ENCODE measurements at regions not wholly inside any gene's neighbourhood (a gene's known extent, or its start where the extent isn't known, plus 50 kb on each side); places are given as distances from the start of the nearest gene placed in this dataset.

DNA sequence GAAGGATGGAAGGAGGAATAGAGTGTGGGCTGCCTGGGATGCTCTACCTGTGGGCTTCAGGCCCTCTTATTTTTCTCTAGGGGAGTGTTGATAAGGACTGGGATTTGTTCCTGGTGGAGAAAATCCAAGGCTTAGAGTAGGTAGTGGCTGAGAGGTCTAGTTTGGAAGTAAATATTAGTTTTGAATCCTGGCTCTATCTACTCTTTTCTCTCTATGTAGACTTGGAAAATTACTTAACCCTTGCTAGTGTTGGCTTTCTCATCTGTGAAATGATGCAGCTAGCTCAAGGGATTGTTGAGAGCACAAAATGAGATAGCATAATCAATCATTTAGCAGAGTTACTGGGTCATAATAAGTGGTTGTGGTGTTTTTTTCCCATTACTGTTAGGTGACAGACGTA is 102.7 kb upstream of the MLIP start:
- TF ChIP-seq CTCF (IDR thresholded peaks at IDR 0.05): no peak
- no peak for ATAC-seq (ENCODE audit: low FRiP score)

DNA sequence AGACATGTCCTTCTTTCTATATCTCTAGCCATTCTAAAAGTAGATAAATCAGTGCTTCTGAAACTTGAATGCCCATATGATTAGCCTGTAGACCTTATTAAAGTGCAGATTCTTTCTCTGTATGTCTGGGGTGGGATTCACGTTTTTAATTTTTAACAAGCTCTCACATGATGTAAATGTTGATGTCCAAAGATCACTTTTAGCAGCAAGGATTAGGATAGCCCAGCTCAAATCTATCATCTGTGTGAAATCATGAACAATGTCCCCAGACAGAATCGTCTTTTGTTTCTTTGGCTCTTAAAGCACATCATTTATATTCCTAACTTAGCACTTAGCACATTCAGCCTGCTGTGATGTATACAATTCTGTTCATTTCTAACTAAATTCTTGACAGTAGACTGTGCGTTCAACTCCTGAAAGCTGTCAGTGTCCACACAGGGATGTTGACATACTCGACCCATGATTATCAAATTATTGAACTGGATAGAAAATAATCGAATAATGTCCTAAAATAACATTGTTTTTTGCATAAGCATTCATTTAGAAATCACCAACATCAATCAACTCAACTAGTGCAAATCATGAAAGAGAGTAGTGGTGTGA is 102.1 kb upstream of the MLIP start:
- DNase-seq (ENCODE audit: low spot score) (no peak), ATAC-seq (ENCODE audit: low FRiP score) (no peak)
- no peak for TF ChIP-seq CTCF (IDR thresholded peaks at IDR 0.05)

More for the DNA sequence above, 102.7 kb upstream of the MLIP start:
- DNase-seq (ENCODE audit: low spot score): no peak

DNA sequence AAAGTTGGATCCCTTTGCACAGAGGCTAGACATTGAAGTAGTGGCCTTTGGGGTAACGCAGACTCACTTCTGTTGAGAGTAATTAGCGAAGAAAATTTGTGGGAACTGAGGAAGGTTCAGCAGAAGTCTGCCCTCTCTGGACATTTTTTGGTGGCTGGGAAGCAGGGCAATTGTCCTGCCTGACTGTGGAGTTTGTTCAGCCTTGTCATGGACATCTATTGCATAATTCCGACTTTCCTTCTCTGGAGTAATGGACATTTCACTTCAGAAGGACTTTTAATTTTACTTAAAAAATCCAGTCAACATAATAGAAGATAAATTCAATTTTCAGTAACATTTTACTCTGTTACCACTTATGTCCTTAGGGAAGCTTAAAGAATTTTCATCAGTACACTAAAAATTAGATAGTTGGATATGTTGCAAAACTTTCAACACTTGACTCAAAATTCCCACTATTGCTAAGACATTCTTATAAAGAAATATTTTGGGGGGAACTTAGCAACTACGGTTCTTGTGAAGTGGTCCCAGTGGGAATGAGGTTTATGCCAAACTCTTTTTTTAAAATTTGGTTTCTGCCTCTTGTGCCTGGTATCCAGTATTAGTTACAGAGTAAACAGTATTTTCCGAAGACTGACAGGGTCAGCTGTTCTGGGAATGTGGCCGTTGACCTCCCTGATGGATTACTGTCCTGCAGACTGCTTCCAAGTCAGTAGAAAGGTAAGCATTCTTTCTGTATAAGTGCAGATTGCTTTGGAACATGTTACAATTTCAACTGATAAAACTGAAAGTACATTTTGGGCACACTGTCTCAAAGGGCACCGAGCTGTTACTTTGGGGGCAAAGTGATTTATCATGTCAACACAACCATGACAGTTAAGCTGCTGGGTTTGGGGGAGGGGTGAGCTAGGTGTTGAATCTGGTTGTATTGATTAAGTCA is 100.6 kb upstream of the MLIP start:
- TF ChIP-seq CTCF (IDR thresholded peaks at IDR 0.05): no peak
- ATAC-seq (ENCODE audit: low FRiP score) (peak; percentile 84), DNase-seq (ENCODE audit: low spot score) (no peak)

DNA sequence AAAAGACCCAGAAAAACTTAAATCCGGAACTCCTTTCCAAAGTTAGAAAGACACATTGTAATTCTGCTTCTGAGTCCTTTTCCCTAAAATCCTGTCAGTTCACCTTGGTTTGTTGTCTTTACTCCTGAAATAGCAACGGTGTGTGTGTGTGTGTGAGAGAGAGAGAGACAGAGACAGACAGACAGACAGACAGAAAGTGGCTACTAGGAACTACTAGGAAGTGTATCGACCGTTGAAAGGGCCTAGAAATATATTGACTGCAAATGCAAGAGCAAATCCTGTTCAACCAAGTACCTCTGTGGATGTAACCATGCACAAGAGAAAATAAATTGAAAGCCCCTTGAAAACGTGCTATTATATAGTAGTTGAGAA is 100.0 kb upstream of the MLIP start:
- DNase-seq (ENCODE audit: low spot score): no peak
- no peak for TF ChIP-seq CTCF (IDR thresholded peaks at IDR 0.05)
- no peak for ATAC-seq (ENCODE audit: low FRiP score)

DNA sequence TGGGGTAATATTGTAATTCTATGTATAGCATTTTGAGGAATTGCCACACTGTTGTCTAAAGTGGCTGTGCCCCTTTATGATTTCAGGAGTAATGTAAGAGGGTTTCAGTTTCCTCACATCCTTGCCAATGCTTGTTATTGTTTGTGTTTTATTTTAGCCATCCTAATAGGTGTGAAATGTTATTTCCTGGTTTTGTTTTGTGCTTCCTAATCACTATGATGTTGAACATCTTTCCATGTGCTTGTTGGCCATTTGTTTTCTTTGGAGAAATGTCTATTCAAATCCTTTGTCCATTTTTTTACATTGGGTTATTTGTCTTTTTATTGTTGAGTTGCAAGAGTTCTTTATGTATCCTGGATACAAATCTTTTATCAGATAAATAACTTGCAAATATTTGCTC is 97.3 kb upstream of the MLIP start:
- ATAC-seq (ENCODE audit: low FRiP score) (no peak), DNase-seq (ENCODE audit: low spot score) (no peak)
- TF ChIP-seq CTCF (IDR thresholded peaks at IDR 0.05): no peak

GRCh38 chr6:54014440-54014839 is 96.8 kb upstream of the MLIP start:
- DNase-seq (ENCODE audit: low spot score): no peak
- no peak for TF ChIP-seq CTCF (IDR thresholded peaks at IDR 0.05)
- ATAC-seq (ENCODE audit: low FRiP score): no peak

GRCh38 chr6:54017877-54018276 is 93.4 kb upstream of the MLIP start:
- DNase-seq (ENCODE audit: low spot score) (no peak), ATAC-seq (ENCODE audit: low FRiP score) (no peak)
- no peak for TF ChIP-seq CTCF (IDR thresholded peaks at IDR 0.05)

All from omental fat pad (tissue), 3 donors.